Activated CD4-positive, alpha-beta T cell treated with anti-CD3 and anti-CD28 coated beads, Interleukin-2, amount 10 ng/mL, durations not matched to agents 7 days and 5 days (primary cell): ENCODE measurements at regions not wholly inside any gene's neighbourhood (a gene's known extent, or its start where the extent isn't known, plus 50 kb on each side); places are given as distances from the start of the nearest gene placed in this dataset.
"Not testable (repeated sequence)": the region's sequence is repeated elsewhere in the genome, so short reads cannot be mapped to it uniquely, and the experiment has no call there.

ENCODE experiments used
- CTCF ChIA-PET: fragments of 350-600 bp; sonication (Branson Sonifier 250); formaldehyde crosslinking; loops from one replicate; lab custom pipeline; 2021; ENCODE audit warnings: antibody characterized with exemption; lab: Charles Lee
- POLR2A ChIA-PET: fragments of 350-600 bp; sonication (Branson Sonifier 250); formaldehyde crosslinking; loops from one replicate; lab custom pipeline; 2021; ENCODE audit warnings: antibody characterized with exemption; lab: Charles Lee
- DNase-seq: peaks from one replicate; pipeline ENCODE4 v3.0.0-alpha.2; 2020
- H3K27ac Mint-ChIP-seq: one replicate; pipeline ENCODE4 v1.8.0; 2021; ENCODE audit warnings: mild to moderate bottlenecking, moderate library complexity, mixed read lengths
- H3K27me3 Mint-ChIP-seq: one replicate; pipeline ENCODE4 v1.8.0; 2021; ENCODE audit warnings: mixed read lengths
- H3K36me3 Mint-ChIP-seq: one replicate; pipeline ENCODE4 v1.8.0; 2021; ENCODE audit warnings: low read depth, mixed read lengths
- H3K4me1 Mint-ChIP-seq: one replicate; pipeline ENCODE4 v1.8.0; 2021; ENCODE audit warnings: mixed read lengths
- H3K4me3 Mint-ChIP-seq: one replicate; pipeline ENCODE4 v1.8.0; 2021; ENCODE audit warnings: mild to moderate bottlenecking, moderate library complexity, mixed read lengths
- H3K9me3 Mint-ChIP-seq: one replicate; pipeline ENCODE4 v1.8.0; 2021; ENCODE audit warnings: mixed read lengths

DNA sequence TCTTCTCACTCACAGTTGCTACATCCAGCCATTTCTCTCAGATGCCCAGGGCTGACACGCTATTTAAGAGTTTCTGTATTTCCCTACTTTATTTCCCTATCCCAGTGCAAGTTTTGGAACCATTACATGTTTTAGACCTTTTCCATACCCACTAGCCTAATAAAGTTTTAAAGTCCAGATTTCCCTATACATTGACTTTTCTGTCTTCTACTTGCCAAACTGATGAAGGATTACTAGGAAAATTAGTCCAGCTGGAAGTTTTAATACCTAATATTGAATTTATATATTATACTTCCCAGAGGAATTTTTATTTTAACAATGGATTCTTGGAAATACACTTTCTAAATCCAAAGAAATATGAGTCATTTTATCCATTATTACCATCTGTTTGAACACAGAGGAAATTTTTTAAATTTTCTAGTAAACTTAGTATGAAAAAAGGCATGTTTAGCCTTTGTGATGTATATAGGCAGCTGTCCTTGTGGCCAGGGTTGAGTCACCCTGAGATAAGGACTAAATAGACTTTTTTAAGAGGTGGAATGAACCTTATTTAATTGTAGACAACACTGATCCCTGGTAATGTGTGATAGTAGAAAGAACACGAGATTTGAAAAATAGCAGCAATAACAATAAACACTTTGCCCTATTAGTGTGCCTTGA, 205.0 kb downstream of the TFEC start:
- H3K36me3 Mint-ChIP-seq: no peaks in the 10 kb centered on the region
- DNase-seq: no peak
- H3K9me3 Mint-ChIP-seq: no peaks in the 10 kb centered on the region
- H3K4me1 Mint-ChIP-seq: no peaks in the 10 kb centered on the region
- H3K27me3 Mint-ChIP-seq: peaks cover 2% of the 10 kb centered on the region
- CTCF ChIA-PET: no interaction called here
- H3K4me3 Mint-ChIP-seq: no peak overlapping the region
- no peak overlapping the region for H3K27ac Mint-ChIP-seq
- POLR2A ChIA-PET: no interaction called here

DNA sequence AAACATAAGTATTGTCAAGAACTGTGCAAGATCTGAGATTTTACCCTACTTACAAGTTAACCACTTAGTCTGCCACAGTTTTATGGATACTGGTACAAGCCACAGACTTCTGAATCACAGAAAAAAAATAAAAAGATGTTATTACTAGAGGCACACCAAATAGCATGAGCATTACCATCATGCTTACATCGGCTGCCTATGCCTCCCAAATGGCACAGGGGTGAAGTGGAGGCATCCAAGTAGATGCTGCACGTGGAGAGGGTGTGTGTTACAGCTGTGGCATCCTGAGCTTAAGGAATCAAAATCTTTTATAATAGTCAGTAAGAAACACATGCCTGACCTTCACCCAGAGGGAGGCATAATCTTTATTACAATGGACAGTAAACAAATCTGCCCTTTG, 207.8 kb downstream of the TFEC start:
- no peak for DNase-seq
- Mint-ChIP-seq H3K4me1 (no peaks in the 10 kb centered on the region), H3K4me3 (no peak overlapping the region), H3K27me3 (peaks cover 2% of the 10 kb centered on the region), H3K9me3 (no peaks in the 10 kb centered on the region), H3K36me3 (no peaks in the 10 kb centered on the region), H3K27ac (no peak overlapping the region)
- POLR2A ChIA-PET: no interaction called here
- CTCF ChIA-PET: no interaction called here

DNA sequence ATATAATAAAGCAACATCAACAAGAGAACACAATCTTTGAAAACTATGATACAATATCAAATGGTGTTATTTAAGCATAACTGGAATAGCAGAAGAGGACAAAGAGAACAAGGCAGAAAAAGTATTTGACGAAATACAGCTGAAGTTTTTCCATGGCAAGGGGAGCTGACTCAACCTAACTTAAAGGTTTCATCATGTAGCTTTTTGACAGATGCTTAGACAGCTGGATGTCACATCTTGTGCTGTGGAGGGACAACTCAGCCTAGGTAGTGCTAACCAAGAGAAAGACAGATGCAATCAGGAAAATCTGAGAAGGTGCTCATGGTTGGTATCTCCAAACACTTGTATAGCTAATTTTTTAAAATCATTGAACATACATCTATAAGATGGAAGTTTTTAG, 208.2 kb downstream of the TFEC start:
- ChIA-PET POLR2A (no interaction called here), CTCF (no interaction called here)
- Mint-ChIP-seq H3K27me3 (peaks cover 2% of the 10 kb centered on the region), H3K36me3 (no peaks in the 10 kb centered on the region), H3K4me3 (no peak overlapping the region), H3K4me1 (no peaks in the 10 kb centered on the region), H3K27ac (no peak overlapping the region), H3K9me3 (no peaks in the 10 kb centered on the region)
- DNase-seq: no peak

DNA sequence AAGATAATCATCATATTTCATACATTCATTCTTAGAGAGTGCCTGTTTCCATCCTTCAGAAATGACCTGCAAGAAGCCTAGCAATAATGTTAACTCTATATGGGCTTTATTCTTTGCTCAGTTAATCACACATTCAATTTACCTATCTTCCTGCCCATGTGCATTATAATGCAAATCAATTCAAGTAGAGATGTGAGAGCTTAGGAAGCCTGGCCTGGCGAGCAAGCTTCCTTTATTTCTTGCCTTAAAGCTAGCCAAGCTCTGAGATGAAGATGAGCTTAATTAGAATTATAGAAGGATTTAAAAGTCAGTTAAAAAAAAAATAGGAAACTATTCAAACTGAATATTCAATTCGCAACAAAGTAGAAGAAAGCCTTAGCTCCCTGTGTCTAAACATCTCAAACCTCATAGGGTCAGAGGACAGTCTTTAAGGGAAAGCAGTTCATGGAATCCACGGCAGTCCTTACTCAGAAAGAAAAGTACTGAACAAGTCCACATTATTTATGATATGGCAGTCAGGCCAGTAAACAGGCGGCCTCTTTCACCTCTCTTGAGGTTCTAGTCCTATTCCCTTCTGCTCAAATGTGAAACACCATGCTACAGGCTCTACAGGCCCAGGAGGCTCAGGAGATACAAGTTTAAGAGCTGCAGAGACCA, 214.1 kb downstream of the TFEC start:
- Mint-ChIP-seq H3K27me3 (no peaks in the 10 kb centered on the region), H3K9me3 (no peaks in the 10 kb centered on the region), H3K4me3 (no peak overlapping the region), H3K27ac (no peak overlapping the region), H3K4me1 (no peaks in the 10 kb centered on the region), H3K36me3 (no peaks in the 10 kb centered on the region)
- POLR2A ChIA-PET: no interaction called here
- CTCF ChIA-PET: interaction anchor here (0.6 to 1.0 kb wide), 2 partner anchors 9 to 917 kb away, joined by 3 read pairs; no protein-coding TSS in a partner anchor
- DNase-seq: no peak

DNA sequence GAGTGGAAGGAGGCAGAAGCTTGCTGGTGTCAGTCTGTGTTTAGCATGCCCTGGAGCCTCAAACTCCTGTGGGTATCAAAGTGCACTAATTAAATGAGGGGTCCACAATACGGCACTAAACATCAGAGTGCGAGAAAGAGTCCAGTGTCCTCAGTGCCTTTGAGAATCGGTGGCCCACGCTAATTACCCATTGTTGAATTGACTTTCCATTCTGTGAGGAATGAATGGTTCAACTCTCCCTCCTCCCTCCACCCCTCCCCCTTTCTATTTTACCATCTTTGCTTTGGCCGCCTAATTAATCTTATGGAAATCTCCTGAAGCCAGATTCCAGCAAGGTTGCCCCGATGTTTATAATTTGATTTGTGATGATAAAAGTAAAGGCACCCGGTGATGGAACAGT, 217.8 kb downstream of the TFEC start:
- Mint-ChIP-seq H3K4me1 (no peaks in the 10 kb centered on the region), H3K27ac (no peak overlapping the region), H3K4me3 (no peak overlapping the region), H3K27me3 (no peaks in the 10 kb centered on the region), H3K9me3 (no peaks in the 10 kb centered on the region), H3K36me3 (no peaks in the 10 kb centered on the region)
- DNase-seq: no peak
- ChIA-PET POLR2A (no interaction called here), CTCF (no interaction called here)

DNA sequence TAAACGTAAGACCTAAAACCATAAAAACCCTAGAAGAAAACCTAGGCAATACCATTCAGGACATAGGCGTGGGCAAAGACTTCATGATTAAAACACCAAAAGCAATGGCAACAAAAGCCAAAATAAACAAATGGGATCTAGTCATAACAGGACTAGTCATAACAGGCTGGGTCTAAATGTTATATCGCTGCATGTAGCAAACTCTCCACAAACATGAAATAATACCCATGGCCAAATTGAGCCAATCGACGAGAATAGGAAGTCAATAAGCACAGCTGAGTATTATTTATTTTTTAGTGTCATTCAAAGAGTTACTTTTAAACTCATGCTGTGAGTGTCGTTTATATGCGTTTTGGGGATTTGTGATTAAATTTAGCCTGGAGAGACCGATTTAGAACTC, 225.1 kb downstream of the TFEC start:
- Mint-ChIP-seq H3K27ac (no peak overlapping the region), H3K4me3 (no peak overlapping the region), H3K27me3 (no peaks in the 10 kb centered on the region), H3K9me3 (no peaks in the 10 kb centered on the region), H3K36me3 (no peaks in the 10 kb centered on the region), H3K4me1 (no peaks in the 10 kb centered on the region)
- ChIA-PET POLR2A (no interaction called here), CTCF (no interaction called here)
- DNase-seq: no peak

DNA sequence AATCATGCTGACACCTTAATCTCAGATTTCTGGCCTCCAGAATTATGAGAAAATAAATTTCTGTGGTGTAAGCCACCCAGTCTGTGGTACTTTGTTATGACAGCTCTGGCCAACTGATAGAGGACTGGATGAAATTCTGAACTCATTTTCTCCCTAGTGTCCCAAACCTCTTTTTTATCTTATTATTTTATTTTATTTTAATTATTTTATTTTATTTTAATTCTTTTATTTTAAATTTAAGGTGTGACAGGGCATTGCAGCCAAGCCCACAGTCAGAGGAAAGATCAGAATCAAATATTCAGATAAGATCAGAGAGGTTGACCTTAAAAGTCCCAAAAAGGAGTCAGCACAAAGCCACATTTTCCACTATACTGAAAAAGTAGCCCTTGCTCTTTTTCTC, 228.1 kb downstream of the TFEC start:
- POLR2A ChIA-PET: no interaction called here
- Mint-ChIP-seq H3K4me3 (no peak overlapping the region), H3K4me1 (no peaks in the 10 kb centered on the region), H3K27me3 (no peaks in the 10 kb centered on the region), H3K9me3 (no peaks in the 10 kb centered on the region), H3K36me3 (no peaks in the 10 kb centered on the region), H3K27ac (no peak overlapping the region)
- CTCF ChIA-PET: no interaction called here
- DNase-seq: no peak

DNA sequence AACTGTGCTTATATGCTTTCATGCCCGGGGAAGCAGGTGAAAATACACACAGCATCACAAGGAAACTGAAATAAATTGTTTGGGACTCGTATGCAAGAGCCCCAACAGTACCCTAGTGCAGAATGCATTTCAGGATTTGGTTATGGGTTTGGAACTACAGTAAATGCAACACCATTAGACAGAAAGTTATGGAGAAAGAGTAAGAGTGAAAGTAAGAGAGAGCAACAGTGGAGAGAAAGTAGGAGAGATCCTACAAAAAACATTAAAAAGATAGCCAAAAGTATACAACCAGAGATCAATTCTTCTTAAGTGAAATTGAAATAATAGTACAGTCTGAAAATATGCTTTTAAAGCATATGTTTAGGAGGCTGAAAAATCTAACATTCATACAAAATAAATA, 231.1 kb downstream of the TFEC start:
- no peak overlapping the region for H3K4me3 Mint-ChIP-seq
- no peak overlapping the region for H3K27ac Mint-ChIP-seq
- no peaks in the 10 kb centered on the region for H3K27me3 Mint-ChIP-seq
- H3K36me3 Mint-ChIP-seq: no peaks in the 10 kb centered on the region
- no peaks in the 10 kb centered on the region for H3K4me1 Mint-ChIP-seq
- POLR2A ChIA-PET: no interaction called here
- CTCF ChIA-PET: no interaction called here
- H3K9me3 Mint-ChIP-seq: no peaks in the 10 kb centered on the region
- DNase-seq: no peak

DNA sequence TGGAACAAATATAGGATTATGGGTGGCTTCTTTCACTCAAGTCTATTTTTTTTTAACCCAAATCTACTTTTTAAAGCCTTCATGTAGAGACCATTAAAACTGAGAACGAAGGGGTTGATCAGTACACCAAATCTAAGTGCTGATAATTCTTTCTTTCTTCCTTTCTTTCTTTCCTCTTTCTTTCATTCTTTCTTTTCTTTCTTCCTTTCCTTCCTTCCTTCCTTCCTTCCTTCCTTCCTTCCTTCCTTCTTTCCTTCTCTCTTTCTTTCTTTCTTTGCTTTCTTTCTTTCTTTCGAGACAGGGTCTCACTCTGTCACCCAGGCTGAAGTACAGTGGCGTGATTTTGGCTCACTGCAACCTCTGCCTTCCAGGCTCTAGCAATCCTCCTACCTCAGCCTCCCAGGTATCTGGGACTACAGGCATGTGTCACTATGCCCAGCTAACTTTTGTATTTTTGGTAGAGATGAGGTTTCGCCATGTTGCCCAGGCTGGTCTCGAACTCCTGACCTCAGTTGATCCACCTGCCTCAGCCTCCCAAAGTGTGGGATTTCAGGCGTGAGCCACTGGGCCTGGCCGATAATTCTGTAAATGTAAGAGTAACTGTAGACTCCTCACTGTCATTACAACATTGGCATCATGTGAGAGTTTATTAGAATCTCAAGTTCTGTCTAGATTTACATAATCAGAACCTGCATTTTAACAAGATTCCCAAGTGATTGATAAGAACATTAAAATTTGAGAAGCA, 236.4 kb downstream of the TFEC start:
- Mint-ChIP-seq H3K4me1 (no peaks in the 10 kb centered on the region), H3K4me3 (no peak overlapping the region), H3K27me3 (no peaks in the 10 kb centered on the region), H3K9me3 (no peaks in the 10 kb centered on the region), H3K36me3 (no peaks in the 10 kb centered on the region), H3K27ac (no peak overlapping the region)
- ChIA-PET POLR2A (no interaction called here), CTCF (no interaction called here)
- DNase-seq: no peak

DNA sequence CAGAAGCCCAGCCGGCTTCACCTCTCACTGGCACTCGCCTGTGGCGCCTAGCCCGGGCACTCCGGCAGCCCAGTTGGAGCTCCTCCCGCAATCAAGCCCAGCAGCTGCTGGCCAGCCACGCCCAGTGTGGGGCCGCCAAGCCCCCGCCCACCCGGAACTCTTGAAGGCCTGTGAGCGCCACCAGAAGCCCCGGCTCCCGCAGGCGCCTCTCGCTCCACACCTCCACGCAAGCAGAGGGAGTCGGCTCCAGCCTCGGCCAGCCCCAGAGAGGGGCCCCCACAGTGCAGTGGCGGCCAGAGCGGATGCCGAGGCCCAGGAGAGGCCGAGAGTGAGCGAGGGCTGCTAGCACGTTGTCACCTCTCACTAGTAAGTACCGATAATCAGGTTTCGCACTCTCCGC, 240.7 kb downstream of the TFEC start:
- H3K9me3 Mint-ChIP-seq: no peaks in the 10 kb centered on the region
- no peaks in the 10 kb centered on the region for H3K27me3 Mint-ChIP-seq
- no peaks in the 10 kb centered on the region for H3K36me3 Mint-ChIP-seq
- DNase-seq: no peak
- H3K4me1 Mint-ChIP-seq: no peaks in the 10 kb centered on the region
- H3K27ac Mint-ChIP-seq: no peak overlapping the region
- no peak overlapping the region for H3K4me3 Mint-ChIP-seq
- POLR2A ChIA-PET: no interaction called here
- CTCF ChIA-PET: no interaction called here

DNA sequence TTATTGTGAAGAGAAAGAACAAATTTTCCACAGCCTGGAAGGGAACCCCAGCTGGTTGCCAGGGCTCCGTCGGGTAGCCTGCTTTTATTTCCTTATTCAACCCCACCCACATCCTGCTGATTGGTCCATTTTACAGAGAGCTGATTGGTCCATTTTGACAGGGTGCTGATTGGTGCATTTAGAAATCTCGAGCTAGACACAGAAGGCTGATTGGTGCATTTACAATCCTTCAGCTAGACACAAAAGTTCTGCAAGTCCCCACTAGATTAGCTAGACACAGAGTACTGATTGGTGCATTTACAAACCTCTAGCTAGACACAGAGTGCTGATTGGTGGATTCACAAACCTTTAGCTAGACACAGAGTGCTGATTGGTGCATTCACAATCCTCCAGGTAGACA, 241.1 kb downstream of the TFEC start:
- DNase-seq, H3K9me3 Mint-ChIP-seq, H3K4me3 Mint-ChIP-seq, H3K27me3 Mint-ChIP-seq, H3K36me3 Mint-ChIP-seq, H3K4me1 Mint-ChIP-seq, H3K27ac Mint-ChIP-seq, POLR2A ChIA-PET: not testable (repeated sequence)
- CTCF ChIA-PET: interaction anchor here (0.7 kb wide), 1 partner anchor 953 kb away, joined by 3 read pairs; no protein-coding TSS in a partner anchor

DNA sequence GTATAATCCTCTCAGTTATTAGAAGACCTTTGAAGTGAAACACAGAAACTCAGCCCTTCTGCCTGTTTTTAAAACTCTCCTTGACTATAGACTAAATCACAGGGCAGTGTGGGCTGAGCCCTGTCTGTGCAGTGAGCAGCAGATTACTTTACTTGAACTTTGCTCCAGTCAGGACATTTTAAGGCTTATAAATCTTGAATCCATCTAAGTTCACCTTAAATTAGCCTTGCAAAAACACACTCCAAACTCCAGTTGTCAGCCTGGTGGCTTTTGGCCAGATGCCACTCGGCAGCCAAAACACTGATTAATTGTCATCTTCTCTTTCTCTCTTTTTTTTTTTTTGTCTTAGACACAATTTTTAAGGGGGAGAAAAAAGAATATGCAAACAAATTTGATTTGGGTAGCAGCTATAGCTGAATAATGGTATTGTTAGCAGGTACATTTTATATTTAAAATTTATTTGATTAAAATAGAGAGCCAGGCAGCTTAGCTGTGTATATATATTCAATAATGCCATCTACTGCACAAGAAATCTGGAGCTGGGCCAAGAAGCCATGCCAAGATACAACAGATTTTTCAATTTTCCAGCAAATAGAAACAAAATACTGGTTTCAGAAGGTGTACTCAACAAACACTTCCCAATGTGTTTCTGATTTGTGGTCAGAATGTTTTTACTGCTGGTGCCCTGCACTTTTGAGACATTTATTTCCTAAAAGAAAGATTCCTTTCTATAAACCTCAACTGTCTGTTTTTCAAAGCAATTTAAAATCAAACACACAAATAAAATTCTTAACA, 247.7 kb downstream of the TFEC start:
- H3K4me1 Mint-ChIP-seq: no peaks in the 10 kb centered on the region
- ChIA-PET CTCF (no interaction called here), POLR2A (no interaction called here)
- no peak overlapping the region for H3K27ac Mint-ChIP-seq
- no peak overlapping the region for H3K4me3 Mint-ChIP-seq
- no peak for DNase-seq
- H3K27me3 Mint-ChIP-seq: no peaks in the 10 kb centered on the region
- H3K9me3 Mint-ChIP-seq: no peaks in the 10 kb centered on the region
- no peaks in the 10 kb centered on the region for H3K36me3 Mint-ChIP-seq

DNA sequence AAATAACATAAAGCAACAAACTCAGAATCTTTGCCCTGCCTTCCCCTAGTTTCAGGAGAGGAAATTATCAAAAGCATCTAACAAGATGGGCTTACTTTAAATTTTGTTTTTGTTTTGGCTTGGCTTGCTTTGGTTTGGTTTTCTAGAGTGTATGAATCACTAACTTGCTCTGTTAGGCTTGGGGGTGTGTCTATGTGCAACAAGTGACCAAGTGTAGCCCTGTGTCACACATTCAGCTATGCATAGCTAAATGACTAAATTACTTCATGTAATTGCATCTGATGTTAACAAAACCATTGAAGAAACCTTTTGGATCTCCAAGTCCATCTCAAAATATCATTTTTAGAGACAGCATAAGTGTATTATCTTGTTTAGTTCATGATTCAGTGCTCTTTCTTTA, 251.0 kb downstream of the TFEC start:
- H3K4me3 Mint-ChIP-seq: no peak overlapping the region
- H3K36me3 Mint-ChIP-seq: no peaks in the 10 kb centered on the region
- H3K27ac Mint-ChIP-seq: no peak overlapping the region
- DNase-seq: no peak
- no peaks in the 10 kb centered on the region for H3K27me3 Mint-ChIP-seq
- ChIA-PET POLR2A (no interaction called here), CTCF (no interaction called here)
- no peaks in the 10 kb centered on the region for H3K9me3 Mint-ChIP-seq
- no peaks in the 10 kb centered on the region for H3K4me1 Mint-ChIP-seq
